ENCODE measurements at regions not wholly inside any gene's neighbourhood (a gene's known extent, or its start where the extent isn't known, plus 50 kb on each side); places are given as distances from the start of the nearest gene placed in this dataset.
"Not testable (repeated sequence)": the region's sequence is repeated elsewhere in the genome, so short reads cannot be mapped to it uniquely, and the experiment has no call there.

GRCh38 chr5:67971223-67971830 is 244.2 kb upstream of the PIK3R1 start:
- H3K4me3 ChIP-seq (ENCODE audit: low read length) = no peak overlapping the region
- no peak for DNase-seq (ENCODE audit: low read depth, low spot score)

- DNase-seq (ENCODE audit: low read depth, low spot score) = no peak
- H3K4me3 ChIP-seq (ENCODE audit: low read length) = no peak overlapping the region
These were observed 245.9 kb upstream of the PIK3R1 start for GRCh38 chr5:67969631-67970030.

GRCh38 chr5:67969176-67969575 is 246.4 kb upstream of the PIK3R1 start:
- no peak for DNase-seq (ENCODE audit: low read depth, low spot score)

GRCh38 chr5:67966712-67967111 is 248.8 kb upstream of the PIK3R1 start:
- no peak for DNase-seq (ENCODE audit: low read depth, low spot score)
- H3K4me3 ChIP-seq (ENCODE audit: low read length) = no peak overlapping the region

More at GRCh38 chr5:67969176-67969575, 246.4 kb upstream of the PIK3R1 start:
- no peak overlapping the region for H3K4me3 ChIP-seq (ENCODE audit: low read length)

GRCh38 chr5:67964619-67965018 is 250.9 kb upstream of the PIK3R1 start:
- H3K4me3 ChIP-seq (ENCODE audit: low read length) = no peak overlapping the region
- no peak for DNase-seq (ENCODE audit: low read depth, low spot score)

GRCh38 chr5:67963789-67964519 is 251.6 kb upstream of the PIK3R1 start:
- DNase-seq (ENCODE audit: low read depth, low spot score) = no peak
- no peak overlapping the region for H3K4me3 ChIP-seq (ENCODE audit: low read length)

- DNase-seq (ENCODE audit: low read depth, low spot score) = no peak
- H3K4me3 ChIP-seq (ENCODE audit: low read length) = no peak overlapping the region
These were observed 254.6 kb upstream of the PIK3R1 start for GRCh38 chr5:67960939-67961338.

- DNase-seq (ENCODE audit: low read depth, low spot score) = no peak
- H3K4me3 ChIP-seq (ENCODE audit: low read length) = no peak overlapping the region
These were observed 258.2 kb upstream of the PIK3R1 start for GRCh38 chr5:67957374-67957773.

GRCh38 chr5:67954351-67954750 is 261.2 kb upstream of the PIK3R1 start:
- no peak overlapping the region for H3K4me3 ChIP-seq (ENCODE audit: low read length)
- DNase-seq (ENCODE audit: low read depth, low spot score) = no peak

- no peak overlapping the region for H3K4me3 ChIP-seq (ENCODE audit: low read length)
- no peak for DNase-seq (ENCODE audit: low read depth, low spot score)
These were observed 273.1 kb upstream of the PIK3R1 start for GRCh38 chr5:67942421-67942820.

GRCh38 chr5:67941614-67942401 is 273.7 kb upstream of the PIK3R1 start:
- no peak for DNase-seq (ENCODE audit: low read depth, low spot score)
- H3K4me3 ChIP-seq (ENCODE audit: low read length) = no peak overlapping the region

GRCh38 chr5:67935908-67936566 is 279.5 kb upstream of the PIK3R1 start:
- DNase-seq (ENCODE audit: low read depth, low spot score) = no peak
- H3K4me3 ChIP-seq (ENCODE audit: low read length) = no peak overlapping the region

GRCh38 chr5:67934976-67935375 is 280.6 kb upstream of the PIK3R1 start:
- no peak for DNase-seq (ENCODE audit: low read depth, low spot score)
- no peak overlapping the region for H3K4me3 ChIP-seq (ENCODE audit: low read length)

GRCh38 chr5:67925511-67925910 is 290.0 kb upstream of the PIK3R1 start:
- no peak for DNase-seq (ENCODE audit: low read depth, low spot score)
- H3K4me3 ChIP-seq (ENCODE audit: low read length) = no peak overlapping the region

GRCh38 chr5:67921004-67921601 is 294.5 kb upstream of the PIK3R1 start:
- DNase-seq (ENCODE audit: low read depth, low spot score) = no peak

GRCh38 chr5:67919532-67919931 is 296.0 kb upstream of the PIK3R1 start:
- DNase-seq (ENCODE audit: low read depth, low spot score) = not testable (repeated sequence)

More at GRCh38 chr5:67921004-67921601, 294.5 kb upstream of the PIK3R1 start:
- no peak overlapping the region for H3K4me3 ChIP-seq (ENCODE audit: low read length)

GRCh38 chr5:67917561-67917960 is 298.0 kb upstream of the PIK3R1 start:
- H3K4me3 ChIP-seq (ENCODE audit: low read length) = no peak overlapping the region
- DNase-seq (ENCODE audit: low read depth, low spot score) = no peak

More at GRCh38 chr5:67919532-67919931, 296.0 kb upstream of the PIK3R1 start:
- not testable (repeated sequence) for H3K4me3 ChIP-seq (ENCODE audit: low read length)

GRCh38 chr5:67910546-67910945 is 305.0 kb upstream of the PIK3R1 start:
- H3K4me3 ChIP-seq (ENCODE audit: low read length) = no peak overlapping the region
- DNase-seq (ENCODE audit: low read depth, low spot score) = no peak

GRCh38 chr5:67908126-67908765 is 307.3 kb upstream of the PIK3R1 start:
- DNase-seq (ENCODE audit: low read depth, low spot score) = no peak
- H3K4me3 ChIP-seq (ENCODE audit: low read length) = no peak overlapping the region

Data from Jurkat, Clone E6-1 (cell line).